ENCODE measurements at regions not wholly inside any gene's neighbourhood (a gene's known extent, or its start where the extent isn't known, plus 50 kb on each side); places are given as distances from the start of the nearest gene placed in this dataset.

GRCh38 chr5:166356096-166356495 lies 1935.3 kb upstream of the WWC1 start:
- CTCF ChIA-PET, result no interaction called here
- intact Hi-C loops (cut with micrococcal nuclease), result no loop called here
- no peaks in the 10 kb centered on the region for H3K27me3 Mint-ChIP-seq
- no peak overlapping the region for H3K4me3 Mint-ChIP-seq
- no peaks in the 10 kb centered on the region for H3K4me1 Mint-ChIP-seq (ENCODE audit: low read depth)
- no peak for TF ChIP-seq CTCF (IDR thresholded peaks at IDR 0.05)
- no peak overlapping the region for H3K27ac Mint-ChIP-seq
- no peak for DNase-seq
- H3K9me3 Mint-ChIP-seq, result peaks cover 4% of the 10 kb centered on the region
- no peaks in the 10 kb centered on the region for H3K36me3 Mint-ChIP-seq (ENCODE audit: low read depth)
- no peak for ATAC-seq
- POLR2A ChIA-PET, result no interaction called here

- no peak for TF ChIP-seq CTCF (IDR thresholded peaks at IDR 0.05)
- Mint-ChIP-seq H3K27me3 (no peaks in the 10 kb centered on the region), H3K36me3 (ENCODE audit: low read depth) (no peaks in the 10 kb centered on the region), H3K27ac (no peak overlapping the region), H3K4me3 (no peak overlapping the region), H3K4me1 (ENCODE audit: low read depth) (no peaks in the 10 kb centered on the region), H3K9me3 (peaks cover 5% of the 10 kb centered on the region)
- CTCF ChIA-PET, result no interaction called here
- DNase-seq (no peak), ATAC-seq (no peak)
- intact Hi-C loops (cut with micrococcal nuclease), result no loop called here
- POLR2A ChIA-PET, result no interaction called here
Measured at GRCh38 chr5:166358127-166358830, 1933.2 kb upstream of the WWC1 start.

- Mint-ChIP-seq H3K9me3 (peaks cover 4% of the 10 kb centered on the region), H3K27me3 (no peaks in the 10 kb centered on the region), H3K4me3 (no peak overlapping the region), H3K27ac (no peak overlapping the region), H3K36me3 (ENCODE audit: low read depth) (no peaks in the 10 kb centered on the region), H3K4me1 (ENCODE audit: low read depth) (no peaks in the 10 kb centered on the region)
- ATAC-seq (no peak), DNase-seq (no peak)
- TF ChIP-seq CTCF (IDR thresholded peaks at IDR 0.05), result no peak
- CTCF ChIA-PET, result no interaction called here
- intact Hi-C loops (cut with micrococcal nuclease), result no loop called here
- POLR2A ChIA-PET, result no interaction called here
Measured at GRCh38 chr5:166363087-166363760, 1928.2 kb upstream of the WWC1 start.

GRCh38 chr5:166365164-166365563 lies 1926.3 kb upstream of the WWC1 start:
- ATAC-seq (no peak), DNase-seq (no peak)
- no peaks in the 10 kb centered on the region for H3K4me1 Mint-ChIP-seq (ENCODE audit: low read depth)
- H3K4me3 Mint-ChIP-seq, result no peak overlapping the region
- no peak for TF ChIP-seq CTCF (IDR thresholded peaks at IDR 0.05)
- no peak overlapping the region for H3K27ac Mint-ChIP-seq
- H3K36me3 Mint-ChIP-seq (ENCODE audit: low read depth), result no peaks in the 10 kb centered on the region
- ChIA-PET CTCF (no interaction called here), POLR2A (no interaction called here)
- intact Hi-C loops (cut with micrococcal nuclease), result no loop called here
- H3K9me3 Mint-ChIP-seq, result peaks cover 4% of the 10 kb centered on the region
- no peaks in the 10 kb centered on the region for H3K27me3 Mint-ChIP-seq

GRCh38 chr5:166367391-166367790 lies 1924.1 kb upstream of the WWC1 start:
- intact Hi-C loops (cut with micrococcal nuclease), result no loop called here
- no peaks in the 10 kb centered on the region for H3K9me3 Mint-ChIP-seq
- DNase-seq (no peak), ATAC-seq (no peak)
- H3K4me3 Mint-ChIP-seq, result no peak overlapping the region
- CTCF ChIA-PET, result no interaction called here
- H3K27ac Mint-ChIP-seq, result no peak overlapping the region
- TF ChIP-seq CTCF (IDR thresholded peaks at IDR 0.05), result no peak
- no peaks in the 10 kb centered on the region for H3K4me1 Mint-ChIP-seq (ENCODE audit: low read depth)
- no peaks in the 10 kb centered on the region for H3K27me3 Mint-ChIP-seq
- H3K36me3 Mint-ChIP-seq (ENCODE audit: low read depth), result no peaks in the 10 kb centered on the region
- POLR2A ChIA-PET, result no interaction called here

Measured in activated CD8-positive, alpha-beta T cell treated with anti-CD3 and anti-CD28 coated beads for 36 hours (primary cell).